SK-N-SH treated with all-trans-retinoic acid at 6 μM for 48 hours (cell line): ENCODE measurements at regions not wholly inside any gene's neighbourhood (a gene's known extent, or its start where the extent isn't known, plus 50 kb on each side); places are given as distances from the start of the nearest gene placed in this dataset.
A peak's percentile ranks its signal among the peaks of the same experiment; 100 is the strongest.

Experiments
- ARNTL ChIP-seq: fragments of 450-650 bp; formaldehyde crosslinking; IDR thresholded peaks from 2 replicates; pipeline ENCODE4 v1.5.0; 2020; ENCODE audit warnings: low read depth, mild to moderate bottlenecking, moderate library complexity, borderline replicate concordance
- CREB5 ChIP-seq: fragments of 250-450 bp; sonication (Bioruptor Pico); IDR thresholded peaks from 2 replicates; pipeline ENCODE4 v1.5.1; 2020; ENCODE audit warnings: low read depth, mild to moderate bottlenecking, moderate library complexity
- CSDC2 ChIP-seq: fragments of 250-450 bp; sonication (Bioruptor Pico); IDR thresholded peaks from 2 replicates; pipeline ENCODE4 v1.5.0; 2020; ENCODE audit warnings: mild to moderate bottlenecking, moderate library complexity
- PPARA ChIP-seq: fragments of 250-450 bp; sonication (Bioruptor Pico); IDR thresholded peaks from 2 replicates; pipeline ENCODE4 v1.5.0; 2020; ENCODE audit warnings: mild to moderate bottlenecking, borderline replicate concordance
- ZFP3 ChIP-seq: fragments of 250-450 bp; sonication (Bioruptor Pico); IDR thresholded peaks from 2 replicates; pipeline ENCODE4 v1.5.0; 2020; ENCODE audit warnings: mild to moderate bottlenecking, moderate library complexity
- ZFP30 ChIP-seq: fragments of 450-650 bp; formaldehyde crosslinking; IDR thresholded peaks from 2 replicates; pipeline ENCODE4 v1.5.0; 2022; ENCODE audit warnings: mild to moderate bottlenecking, moderate library complexity
- ZNF8 ChIP-seq: fragments of 450-650 bp; formaldehyde crosslinking; IDR thresholded peaks from 2 replicates; pipeline ENCODE4 v1.5.0; 2020; ENCODE audit warnings: mild to moderate bottlenecking, moderate library complexity

- TF ChIP-seq ARNTL (no peak), ZFP3 (0 out of 2 replicates have a peak, but pooled peaks have one; percentile 8), PPARA (CRISPR knock-in tag) (no peak), ZFP30 (CRISPR knock-in tag) (no peak), CSDC2 (CRISPR knock-in tag) (no peak), ZNF8 (no peak), CREB5 (CRISPR knock-in tag) (peak; percentile 80)
Observed at GRCh38 chr4:177077095-177077971, 232.3 kb upstream of the NEIL3 start.
